CD4-positive, alpha-beta T cell (primary cell): ENCODE measurements at regions not wholly inside any gene's neighbourhood (a gene's known extent, or its start where the extent isn't known, plus 50 kb on each side); places are given as distances from the start of the nearest gene placed in this dataset.

Experiments
- ATAC-seq: fragments of 200-7000 bp; cut with Tn5 transposase; one replicate; pipeline ENCODE4 v1.10.0; 2022; ENCODE audit warnings: mild to moderate bottlenecking; ENCODE audit not compliant: poor library complexity
- CTCF ChIA-PET: fragments of 350-600 bp; sonication (Branson Sonifier 250); formaldehyde crosslinking; loops from one replicate; lab custom pipeline; 2021; ENCODE audit warnings: antibody characterized with exemption, inconsistent platforms; lab: Charles Lee
- POLR2A ChIA-PET: fragments of 350-600 bp; sonication (Branson Sonifier 250); formaldehyde crosslinking; loops from one replicate; lab custom pipeline; 2021; ENCODE audit warnings: antibody characterized with exemption, inconsistent platforms; lab: Charles Lee
- DNase-seq, 14 experiments: peaks; one replicate each; pipeline ENCODE4 v3.0.0-alpha.2; 2013 to 2020; ENCODE audit warnings: mixed read lengths in 2 of 14
- H3K27ac ChIP-seq, 2 donors: one replicate each; pipeline versions ENCODE4 v1.5.1 to v1.7.0; 2013; ENCODE audit warnings: low read length in 2 of 2, low read depth in 1 of 2, mild to moderate bottlenecking in 1 of 2
- H3K27me3 ChIP-seq, 2 experiments: 1 replicate in 1 of 2; 2 replicates in 1 of 2; pipeline versions ENCODE4 v1.6.1 to v1.7.0; 2013; ENCODE audit warnings: low read length in 2 of 2, control low read depth in 1 of 2, mild to moderate bottlenecking in 1 of 2, moderate library complexity in 1 of 2; ENCODE audit not compliant: insufficient read depth in 2 of 2, control insufficient read depth in 1 of 2
- H3K36me3 ChIP-seq: one replicate; pipeline ENCODE4 v1.6.1; 2013; ENCODE audit warnings: low read length, control low read depth; ENCODE audit not compliant: insufficient read depth
- H3K4me1 ChIP-seq: one replicate; pipeline ENCODE4 v1.6.1; 2013; ENCODE audit warnings: low read length, control low read depth; ENCODE audit not compliant: insufficient read depth
- H3K4me3 ChIP-seq: one replicate; pipeline ENCODE4 v1.5.1; 2013; ENCODE audit warnings: mild to moderate bottlenecking, low read length, moderate library complexity
- H3K9me3 ChIP-seq, 2 experiments: 1 replicate in 1 of 2; 2 replicates in 1 of 2; pipeline versions ENCODE4 v1.6.1 to v1.7.0; 2013; ENCODE audit warnings: low read length in 2 of 2, mild to moderate bottlenecking in 2 of 2, control low read depth in 1 of 2, moderate library complexity in 1 of 2; ENCODE audit not compliant: control insufficient read depth in 1 of 2, insufficient read depth in 1 of 2
- H3K27ac Mint-ChIP-seq: one replicate; pipeline ENCODE4 v1.8.0; 2020; ENCODE audit warnings: mixed read lengths
- H3K27me3 Mint-ChIP-seq: one replicate; pipeline ENCODE4 v1.8.0; 2021; ENCODE audit warnings: mixed read lengths
- H3K36me3 Mint-ChIP-seq: one replicate; pipeline ENCODE4 v1.8.0; 2021; ENCODE audit warnings: low read depth, mixed read lengths
- H3K4me1 Mint-ChIP-seq: one replicate; pipeline ENCODE4 v1.8.0; 2021; ENCODE audit warnings: low read depth, mixed read lengths
- H3K4me3 Mint-ChIP-seq: one replicate; pipeline ENCODE4 v1.8.0; 2020; ENCODE audit warnings: mild to moderate bottlenecking, mixed read lengths
- H3K9me3 Mint-ChIP-seq: one replicate; pipeline ENCODE4 v1.8.0; 2020; ENCODE audit warnings: mixed read lengths
- CTCF ChIP-seq: fragments of 200-600 bp; IDR thresholded peaks from one replicate; pipeline ENCODE4 v1.8.0; 2022; ENCODE audit warnings: antibody characterized with exemption, mild to moderate bottlenecking
- intact Hi-C, 2 experiments: fragments of 100-400 bp; cut with DNase I in 1 of 2; cut with micrococcal nuclease in 1 of 2; formaldehyde crosslinking; loops; one replicate each; pipeline versions ENCODE4 v1.15.1 to v1.9.0; 2023 to 2025; cut with DNase I, micrococcal nuclease

- TF ChIP-seq CTCF: no peak
- no peak overlapping the region for H3K27ac Mint-ChIP-seq
- H3K9me3 Mint-ChIP-seq: no peaks in the 10 kb centered on the region
- peaks cover 22% of the 10 kb centered on the region for H3K4me1 Mint-ChIP-seq
- no peak overlapping the region for H3K27ac ChIP-seq
- no peaks in the 10 kb centered on the region for H3K36me3 ChIP-seq
- DNase-seq: no peak
- no peaks in the 10 kb centered on the region for H3K27me3 ChIP-seq
- H3K27me3 Mint-ChIP-seq: no peaks in the 10 kb centered on the region
- ATAC-seq: no peak
- H3K4me3 Mint-ChIP-seq: no peak overlapping the region
- H3K9me3 ChIP-seq: no peaks in the 10 kb centered on the region
- ChIA-PET POLR2A (no interaction called here), CTCF (no interaction called here)
- no peak overlapping the region for H3K4me3 ChIP-seq
- no peaks in the 10 kb centered on the region for H3K36me3 Mint-ChIP-seq
- H3K4me1 ChIP-seq: peaks cover 20% of the 10 kb centered on the region
- intact Hi-C loops: no loop called here
These were observed 101.0 kb upstream of the LPP start for GRCh38 chr3:188053036-188053340.

GRCh38 chr3:188053710-188054380, 100.1 kb upstream of the LPP start:
- Histone ChIP-seq H3K4me1 (peaks cover 20% of the 10 kb centered on the region), H3K4me3 (no peak overlapping the region), H3K36me3 (no peaks in the 10 kb centered on the region), H3K27ac (no peak overlapping the region), H3K9me3 (no peaks in the 10 kb centered on the region), H3K27me3 (no peaks in the 10 kb centered on the region)
- H3K4me3 Mint-ChIP-seq: no peak overlapping the region
- ChIA-PET POLR2A (no interaction called here), CTCF (no interaction called here)
- peaks cover 22% of the 10 kb centered on the region for H3K4me1 Mint-ChIP-seq
- H3K27me3 Mint-ChIP-seq: no peaks in the 10 kb centered on the region
- DNase-seq: no peak
- intact Hi-C loops: no loop called here
- no peak overlapping the region for H3K27ac Mint-ChIP-seq
- no peaks in the 10 kb centered on the region for H3K36me3 Mint-ChIP-seq
- H3K9me3 Mint-ChIP-seq: no peaks in the 10 kb centered on the region
- no peak for TF ChIP-seq CTCF
- no peak for ATAC-seq

DNA sequence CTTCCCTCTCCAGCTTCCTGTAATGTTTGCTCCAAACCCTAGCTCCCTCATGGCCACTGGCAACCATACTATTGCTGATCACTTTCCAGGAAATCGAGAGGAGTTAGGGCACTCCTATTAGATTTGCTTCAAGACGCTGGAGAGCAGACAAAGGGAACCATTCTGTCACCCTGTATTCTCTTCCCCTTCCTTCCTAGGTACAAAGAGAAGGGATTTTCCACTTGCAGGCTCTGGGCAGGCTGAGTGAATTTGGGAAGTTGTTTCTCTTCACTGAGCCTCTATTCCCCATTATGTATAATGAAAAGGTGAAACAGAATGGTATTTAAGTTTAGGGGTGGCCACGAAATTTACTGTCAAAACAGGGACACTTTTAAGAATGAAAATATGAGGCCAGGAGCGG, 99.4 kb upstream of the LPP start:
- DNase-seq (no peak), ATAC-seq (no peak)
- Mint-ChIP-seq H3K27me3 (no peaks in the 10 kb centered on the region), H3K9me3 (no peaks in the 10 kb centered on the region), H3K4me1 (peaks cover 17% of the 10 kb centered on the region), H3K36me3 (no peaks in the 10 kb centered on the region), H3K4me3 (no peak overlapping the region), H3K27ac (no peak overlapping the region)
- H3K9me3 ChIP-seq: no peaks in the 10 kb centered on the region
- no peak for TF ChIP-seq CTCF
- H3K27me3 ChIP-seq: no peaks in the 10 kb centered on the region
- H3K4me1 ChIP-seq: peaks cover 14% of the 10 kb centered on the region
- H3K27ac ChIP-seq: no peak overlapping the region
- CTCF ChIA-PET: no interaction called here
- H3K36me3 ChIP-seq: no peaks in the 10 kb centered on the region
- no peak overlapping the region for H3K4me3 ChIP-seq
- intact Hi-C loops: no loop called here
- POLR2A ChIA-PET: no interaction called here
